ENCODE measurements at regions not wholly inside any gene's neighbourhood (a gene's known extent, or its start where the extent isn't known, plus 50 kb on each side); places are given as distances from the start of the nearest gene placed in this dataset.

- DNase-seq = no peak
Observed at GRCh38 chr2:190810981-190811587, 69.5 kb upstream of the GLS start.

- DNase-seq = no peak
Observed at GRCh38 chr2:190811811-190812210, 68.8 kb upstream of the GLS start.

- no peak for DNase-seq
Observed at GRCh38 chr2:190812506-190813294, 67.9 kb upstream of the GLS start.

GRCh38 chr2:190815226-190815625, 65.4 kb upstream of the GLS start:
- no peak for DNase-seq

- no peak for DNase-seq
Observed at GRCh38 chr2:190817082-190817481, 63.5 kb upstream of the GLS start.

- DNase-seq = no peak
Observed at GRCh38 chr2:190819840-190820301, 60.8 kb upstream of the GLS start.

- no peak for DNase-seq
Observed at GRCh38 chr2:190820416-190820815, 60.2 kb upstream of the GLS start.

GRCh38 chr2:190822043-190822442, 58.6 kb upstream of the GLS start:
- DNase-seq = no peak

- DNase-seq = no peak
Observed at GRCh38 chr2:190827720-190828119, 52.9 kb upstream of the GLS start.

- no peak for DNase-seq
Observed at GRCh38 chr2:190829642-190830041, 51.0 kb upstream of the GLS start.
